ENCODE measurements at regions not wholly inside any gene's neighbourhood (a gene's known extent, or its start where the extent isn't known, plus 50 kb on each side); places are given as distances from the start of the nearest gene placed in this dataset.

DNA sequence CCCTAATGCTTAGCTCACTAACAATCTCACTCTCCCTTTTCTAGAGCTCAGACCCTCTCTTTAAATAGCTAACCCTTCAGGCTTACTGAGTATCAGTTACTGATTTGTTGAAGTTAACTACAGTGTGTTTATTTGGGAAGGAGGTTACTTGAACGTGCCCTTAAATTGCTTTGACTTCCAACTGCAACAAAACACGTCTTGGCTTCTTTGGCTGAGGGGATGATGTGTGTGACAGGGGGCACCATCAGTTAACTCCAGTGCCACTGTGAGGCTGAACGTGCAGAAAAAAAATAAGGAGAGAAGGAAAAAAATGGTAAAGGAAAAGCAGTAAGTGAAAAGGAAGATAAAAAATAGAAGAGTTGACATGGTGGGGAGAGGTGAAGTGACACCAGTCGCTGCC is 75.1 kb upstream of the NRIP1 start:
- TF ChIP-seq EP300 (IDR thresholded peaks at IDR 0.05) = no peak
- TF ChIP-seq POLR2A (IDR thresholded peaks at IDR 0.05) = no peak
- TF ChIP-seq POLR2AphosphoS5 (IDR thresholded peaks at IDR 0.05) = no peak
- TF ChIP-seq, protein P1, sequence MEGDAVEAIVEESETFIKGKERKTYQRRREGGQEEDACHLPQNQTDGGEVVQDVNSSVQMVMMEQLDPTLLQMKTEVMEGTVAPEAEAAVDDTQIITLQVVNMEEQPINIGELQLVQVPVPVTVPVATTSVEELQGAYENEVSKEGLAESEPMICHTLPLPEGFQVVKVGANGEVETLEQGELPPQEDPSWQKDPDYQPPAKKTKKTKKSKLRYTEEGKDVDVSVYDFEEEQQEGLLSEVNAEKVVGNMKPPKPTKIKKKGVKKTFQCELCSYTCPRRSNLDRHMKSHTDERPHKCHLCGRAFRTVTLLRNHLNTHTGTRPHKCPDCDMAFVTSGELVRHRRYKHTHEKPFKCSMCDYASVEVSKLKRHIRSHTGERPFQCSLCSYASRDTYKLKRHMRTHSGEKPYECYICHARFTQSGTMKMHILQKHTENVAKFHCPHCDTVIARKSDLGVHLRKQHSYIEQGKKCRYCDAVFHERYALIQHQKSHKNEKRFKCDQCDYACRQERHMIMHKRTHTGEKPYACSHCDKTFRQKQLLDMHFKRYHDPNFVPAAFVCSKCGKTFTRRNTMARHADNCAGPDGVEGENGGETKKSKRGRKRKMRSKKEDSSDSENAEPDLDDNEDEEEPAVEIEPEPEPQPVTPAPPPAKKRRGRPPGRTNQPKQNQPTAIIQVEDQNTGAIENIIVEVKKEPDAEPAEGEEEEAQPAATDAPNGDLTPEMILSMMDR (IDR thresholded peaks at IDR 0.05) = no peak
- Histone ChIP-seq H3K27ac (no peak overlapping the region), H3K4me3 (no peak overlapping the region), H3K4me1 (peaks cover 0 to 13% (median 0%) of the 10 kb centered on the region in 3 donors), H3K36me3 (no peaks in the 10 kb centered on the region), H3K27me3 (no peaks in the 10 kb centered on the region), H3K9me3 (no peaks in the 10 kb centered on the region)
- 45% methylated on average over 2 of the region's 4 CpGs; no CpG with 5 or more reads in 1 of the 2 donors for WGBS, 2 donors (ENCODE audit: low coverage in 1 of 2)
- ATAC-seq = no peak

DNA sequence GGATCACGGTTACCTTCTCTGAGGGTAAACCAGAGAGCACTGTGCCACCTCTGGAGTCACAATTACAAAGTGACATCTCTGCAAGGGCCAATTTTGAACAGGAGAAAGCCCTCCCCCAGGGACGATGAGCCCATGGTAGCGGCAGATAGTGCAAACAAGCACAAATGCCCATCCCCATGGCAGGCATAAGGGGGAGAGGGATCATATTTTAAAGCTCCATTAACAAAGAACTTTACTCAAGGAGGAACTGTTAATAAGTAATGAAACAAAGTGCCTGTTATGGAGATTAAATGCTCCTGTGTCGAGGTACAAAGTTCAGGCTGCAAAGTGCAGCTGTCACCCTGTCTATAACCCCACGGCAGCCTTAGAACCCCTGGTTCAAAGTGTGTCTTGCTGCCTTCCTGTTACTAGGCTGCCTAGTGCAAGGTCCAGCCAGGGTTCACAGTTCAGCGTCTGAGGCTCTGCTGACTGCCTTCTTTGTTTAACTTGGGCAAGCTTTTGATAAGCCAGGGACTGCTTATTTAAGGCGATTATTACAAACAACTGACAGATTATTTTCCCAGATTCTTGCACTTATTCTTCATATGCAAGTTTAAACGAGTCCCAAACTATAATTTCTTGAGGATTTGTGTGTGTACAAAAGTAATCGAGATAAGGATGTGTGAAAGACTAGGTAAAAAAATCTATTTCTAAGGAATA is 75.7 kb upstream of the NRIP1 start:
- Histone ChIP-seq H3K9me3 (no peaks in the 10 kb centered on the region), H3K36me3 (no peaks in the 10 kb centered on the region), H3K27ac (no peak overlapping the region), H3K27me3 (no peaks in the 10 kb centered on the region), H3K4me3 (no peak overlapping the region), H3K4me1 (peaks cover 0 to 13% (median 0%) of the 10 kb centered on the region in 3 donors)
- TF ChIP-seq POLR2AphosphoS5 (IDR thresholded peaks at IDR 0.05) = no peak
- TF ChIP-seq EP300 (IDR thresholded peaks at IDR 0.05) = no peak
- TF ChIP-seq, protein P1 (IDR thresholded peaks at IDR 0.05) = no peak
- no peak for TF ChIP-seq POLR2A (IDR thresholded peaks at IDR 0.05)
- no peak for ATAC-seq
- 26 to 41% methylated on average over 5 to 9 of the region's 9 CpGs for WGBS, 2 donors (ENCODE audit: low coverage in 1 of 2)

DNA sequence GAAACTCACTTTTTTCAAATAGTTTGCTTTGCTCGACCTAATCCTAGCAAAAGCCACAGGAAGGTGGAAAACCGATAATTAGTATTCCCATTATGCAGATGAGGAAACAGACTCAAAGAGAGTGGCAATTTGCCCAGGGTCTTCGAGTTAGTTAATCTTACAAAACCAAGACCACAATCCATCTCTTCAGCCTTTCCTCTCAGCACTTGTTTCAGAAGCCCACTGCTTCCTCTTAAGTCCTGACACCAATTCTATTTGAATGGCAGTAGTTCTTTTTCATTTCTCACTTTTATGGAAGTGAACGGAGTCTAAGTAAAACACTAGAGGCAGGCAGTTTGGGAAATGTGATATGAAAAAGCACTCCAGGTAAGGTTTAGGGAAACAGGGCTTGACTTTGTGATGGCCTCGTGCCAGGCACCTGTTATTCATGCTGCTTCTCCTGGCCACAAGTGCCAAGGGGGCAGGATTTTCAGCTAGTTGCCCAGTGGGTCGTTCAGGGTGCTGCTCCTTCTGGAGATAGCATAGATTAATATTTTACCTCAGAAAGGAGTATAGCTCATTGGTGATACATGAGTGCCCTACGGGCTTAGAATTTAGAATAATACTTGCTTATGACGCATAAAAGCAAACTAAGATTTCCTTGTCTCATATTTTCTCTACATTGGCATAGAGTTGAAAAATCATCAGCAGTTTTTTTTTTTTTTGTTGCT is 76.6 kb upstream of the NRIP1 start:
- TF ChIP-seq, protein P1 (IDR thresholded peaks at IDR 0.05) = no peak
- TF ChIP-seq POLR2AphosphoS5 (IDR thresholded peaks at IDR 0.05) = no peak
- TF ChIP-seq POLR2A (IDR thresholded peaks at IDR 0.05) = no peak
- no peak for TF ChIP-seq EP300 (IDR thresholded peaks at IDR 0.05)
- Histone ChIP-seq H3K9me3 (no peaks in the 10 kb centered on the region), H3K27me3 (no peaks in the 10 kb centered on the region), H3K36me3 (no peaks in the 10 kb centered on the region), H3K4me1 (peaks cover 0 to 13% (median 0%) of the 10 kb centered on the region in 3 donors), H3K27ac (no peak overlapping the region), H3K4me3 (no peak overlapping the region)
- no peak for ATAC-seq
- WGBS, 2 donors (ENCODE audit: low coverage in 1 of 2) = 68 to 74% methylated on average over 7 to 8 of the region's 8 CpGs

DNA sequence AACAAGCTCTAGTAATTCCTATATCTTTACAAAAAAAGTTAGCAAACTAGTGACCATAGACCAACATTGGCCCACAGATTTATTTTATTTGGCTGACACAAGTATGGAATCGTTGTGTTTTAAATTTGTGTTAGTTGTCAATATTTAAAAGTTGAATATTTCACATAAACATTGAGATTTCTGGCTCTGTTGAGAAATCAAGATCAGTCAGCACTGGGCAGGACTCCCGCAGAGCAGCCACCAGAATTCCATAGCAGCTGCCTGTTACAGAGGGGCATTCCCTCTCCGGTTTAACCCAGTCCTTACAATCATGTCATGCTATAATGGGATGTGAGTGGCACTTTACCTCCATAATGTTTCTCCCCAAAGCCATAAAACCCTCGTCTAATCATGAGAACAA is 79.2 kb upstream of the NRIP1 start:
- Histone ChIP-seq H3K27ac (no peak overlapping the region), H3K36me3 (no peaks in the 10 kb centered on the region), H3K9me3 (no peaks in the 10 kb centered on the region), H3K4me1 (peaks cover 0 to 13% (median 0%) of the 10 kb centered on the region in 3 donors), H3K4me3 (no peak overlapping the region), H3K27me3 (no peaks in the 10 kb centered on the region)
- WGBS, 2 donors (ENCODE audit: low coverage in 1 of 2) = 38 to 62% methylated on average over 2 to 4 of the region's 4 CpGs
- no peak for ATAC-seq
- no peak for TF ChIP-seq EP300 (IDR thresholded peaks at IDR 0.05)
- TF ChIP-seq, protein P1 (IDR thresholded peaks at IDR 0.05) = no peak
- no peak for TF ChIP-seq POLR2A (IDR thresholded peaks at IDR 0.05)
- no peak for TF ChIP-seq POLR2AphosphoS5 (IDR thresholded peaks at IDR 0.05)

DNA sequence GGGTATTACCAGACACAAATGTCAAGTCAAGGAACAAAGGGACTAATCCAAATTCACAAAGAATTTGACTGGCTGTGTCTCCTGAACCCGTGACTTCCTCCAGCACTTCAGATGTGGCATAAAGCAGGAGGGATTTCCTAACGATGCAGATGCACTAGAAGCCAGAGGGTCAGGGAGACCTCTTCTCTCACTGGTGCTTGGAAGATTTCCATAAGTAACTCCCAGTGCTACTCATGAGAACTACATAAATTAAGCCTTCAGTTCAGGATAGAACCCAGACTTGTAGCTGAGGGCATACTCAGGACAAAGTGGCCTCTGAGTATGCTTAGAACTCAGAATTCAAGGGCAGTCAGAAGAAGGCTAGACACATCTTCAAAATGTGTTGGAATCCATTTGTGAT is 83.6 kb upstream of the NRIP1 start:
- WGBS, 2 donors (ENCODE audit: low coverage in 1 of 2) = 41 to 71% methylated on average over 1 to 2 of the region's 2 CpGs
- no peaks in the 10 kb centered on the region for H3K9me3 ChIP-seq

More for the DNA sequence above, 83.6 kb upstream of the NRIP1 start:
- Histone ChIP-seq H3K36me3 (no peaks in the 10 kb centered on the region), H3K27ac (no peak overlapping the region), H3K4me1 (no peaks in the 10 kb centered on the region), H3K4me3 (no peak overlapping the region), H3K27me3 (no peaks in the 10 kb centered on the region)
- TF ChIP-seq, protein P1 (IDR thresholded peaks at IDR 0.05) = no peak
- no peak for TF ChIP-seq POLR2AphosphoS5 (IDR thresholded peaks at IDR 0.05)
- TF ChIP-seq POLR2A (IDR thresholded peaks at IDR 0.05) = no peak
- TF ChIP-seq EP300 (IDR thresholded peaks at IDR 0.05) = no peak
- no peak for ATAC-seq
